Coronary artery (tissue), 2 donors: ENCODE measurements at regions not wholly inside any gene's neighbourhood (a gene's known extent, or its start where the extent isn't known, plus 50 kb on each side); places are given as distances from the start of the nearest gene placed in this dataset.

ENCODE experiments used
- DNase-seq: peaks from one replicate; pipeline ENCODE4 v3.0.0-alpha.2; 2017; ENCODE audit warnings: low spot score
- H3K27ac ChIP-seq, 2 donors: fragments of 200-600 bp; sonication (generic); one replicate each; pipeline ENCODE4 v1.5.1; 2016 to 2019
- H3K4me3 ChIP-seq: fragments of 200-600 bp; sonication (generic); 2 replicates; pipeline ENCODE4 v1.5.1; 2016; ENCODE audit warnings: mild to moderate bottlenecking, moderate library complexity
- CTCF ChIP-seq: fragments of 200-600 bp; sonication (generic); IDR thresholded peaks from one replicate; pipeline ENCODE4 v1.5.1; 2019; ENCODE audit warnings: antibody characterized with exemption

GRCh38 chr22:27156821-27157489 is 499.6 kb downstream of the MIAT start:
- no peak overlapping the region for H3K27ac ChIP-seq
- TF ChIP-seq CTCF: no peak
- no peak overlapping the region for H3K4me3 ChIP-seq
- no peak for DNase-seq

GRCh38 chr22:27157666-27158370 is 500.4 kb downstream of the MIAT start:
- no peak for DNase-seq
- no peak for TF ChIP-seq CTCF
- Histone ChIP-seq H3K27ac (no peak overlapping the region), H3K4me3 (no peak overlapping the region)

- H3K4me3 ChIP-seq: no peak overlapping the region
- no peak overlapping the region for H3K27ac ChIP-seq
- TF ChIP-seq CTCF: no peak
- no peak for DNase-seq
These were observed 501.6 kb downstream of the MIAT start for GRCh38 chr22:27159016-27159415.

- DNase-seq: no peak
These were observed 502.4 kb downstream of the MIAT start for GRCh38 chr22:27159716-27160295.

GRCh38 chr22:27163162-27164137 is 506.1 kb downstream of the MIAT start:
- H3K4me3 ChIP-seq: no peak overlapping the region
- no peak for TF ChIP-seq CTCF
- H3K27ac ChIP-seq: no peak overlapping the region
- DNase-seq: no peak

More at GRCh38 chr22:27159716-27160295, 502.4 kb downstream of the MIAT start:
- Histone ChIP-seq H3K27ac (no peak overlapping the region), H3K4me3 (no peak overlapping the region)
- TF ChIP-seq CTCF: no peak

GRCh38 chr22:27164781-27165503 is 507.6 kb downstream of the MIAT start:
- no peak for DNase-seq
- Histone ChIP-seq H3K27ac (no peak overlapping the region), H3K4me3 (no peak overlapping the region)
- no peak for TF ChIP-seq CTCF
